ENCODE measurements at regions not wholly inside any gene's neighbourhood (a gene's known extent, or its start where the extent isn't known, plus 50 kb on each side); places are given as distances from the start of the nearest gene placed in this dataset.
"Not testable (repeated sequence)": the region's sequence is repeated elsewhere in the genome, so short reads cannot be mapped to it uniquely, and the experiment has no call there.

GRCh38 chr4:173698557-173699262 lies 168.7 kb upstream of the HAND2 start:
- no peak for DNase-seq (ENCODE audit: low spot score)

DNA sequence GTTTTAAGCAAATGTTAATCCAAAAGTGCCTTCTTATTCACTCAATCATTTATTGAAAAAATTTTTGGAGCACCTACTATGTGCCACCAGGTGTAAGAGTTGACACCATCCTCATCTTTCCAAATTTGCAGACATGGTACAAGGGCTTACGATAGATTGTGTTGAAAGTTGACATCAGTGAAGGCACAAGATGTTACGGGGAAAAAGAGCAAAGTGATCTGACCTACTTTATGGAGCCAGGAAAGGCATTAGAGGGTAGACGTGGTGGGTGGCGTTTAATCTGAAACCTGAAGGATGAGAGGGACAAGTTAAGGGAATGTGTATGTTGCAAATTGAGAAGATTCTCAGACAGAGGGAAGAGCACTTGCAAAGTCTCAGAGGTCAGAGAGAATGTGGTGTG lies 167.8 kb upstream of the HAND2 start:
- DNase-seq (ENCODE audit: low spot score) = no peak

- DNase-seq (ENCODE audit: low spot score) = no peak
Observed at GRCh38 chr4:173696551-173696950, 166.5 kb upstream of the HAND2 start.

- no peak for DNase-seq (ENCODE audit: low spot score)
Observed at GRCh38 chr4:173696011-173696410, 166.0 kb upstream of the HAND2 start.

- no peak for DNase-seq (ENCODE audit: low spot score)
Observed at GRCh38 chr4:173685831-173686210, 155.8 kb upstream of the HAND2 start.

GRCh38 chr4:173685165-173685830 lies 155.3 kb upstream of the HAND2 start:
- no peak for DNase-seq (ENCODE audit: low spot score)

GRCh38 chr4:173684223-173684622 lies 154.2 kb upstream of the HAND2 start:
- no peak for DNase-seq (ENCODE audit: low spot score)

DNA sequence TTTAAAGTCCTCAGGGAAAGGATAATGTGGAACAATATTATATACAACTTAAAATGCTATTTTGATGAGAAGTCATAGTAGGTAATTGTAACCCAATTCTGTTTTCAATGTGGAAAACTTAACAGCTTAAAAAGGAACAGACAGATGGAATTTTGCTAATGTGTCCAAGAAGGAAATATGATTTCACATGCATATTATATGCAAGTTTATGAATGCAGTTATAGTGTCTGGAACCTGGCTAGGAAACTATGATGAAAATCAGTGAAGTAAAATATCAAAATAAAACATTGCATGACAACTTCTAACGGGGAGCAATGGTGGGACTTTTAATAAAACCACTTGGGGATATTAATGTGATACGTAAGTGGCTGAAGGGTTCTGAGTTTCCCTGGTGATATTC lies 152.6 kb upstream of the HAND2 start:
- no peak for DNase-seq (ENCODE audit: low spot score)

DNA sequence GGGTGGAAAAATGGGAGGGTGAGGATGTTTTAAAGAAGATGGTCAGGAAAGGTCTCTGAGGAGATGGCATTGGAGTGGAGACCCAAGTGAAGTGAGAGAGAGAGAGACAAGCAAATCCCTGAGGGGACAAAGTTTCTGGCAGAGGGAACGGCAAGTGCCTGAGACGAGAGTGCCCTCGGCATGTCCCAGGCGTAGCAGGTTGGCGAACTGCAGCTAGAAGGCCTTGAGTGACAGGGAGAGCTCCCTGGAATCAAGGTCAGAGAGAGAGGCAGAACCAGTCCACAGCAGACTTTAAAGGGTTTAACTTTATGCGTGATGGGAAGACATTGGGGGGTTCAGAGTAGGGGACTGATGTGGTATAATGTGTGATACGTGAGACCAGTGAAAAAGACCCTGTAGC lies 150.2 kb upstream of the HAND2 start:
- no peak for DNase-seq (ENCODE audit: low spot score)

DNA sequence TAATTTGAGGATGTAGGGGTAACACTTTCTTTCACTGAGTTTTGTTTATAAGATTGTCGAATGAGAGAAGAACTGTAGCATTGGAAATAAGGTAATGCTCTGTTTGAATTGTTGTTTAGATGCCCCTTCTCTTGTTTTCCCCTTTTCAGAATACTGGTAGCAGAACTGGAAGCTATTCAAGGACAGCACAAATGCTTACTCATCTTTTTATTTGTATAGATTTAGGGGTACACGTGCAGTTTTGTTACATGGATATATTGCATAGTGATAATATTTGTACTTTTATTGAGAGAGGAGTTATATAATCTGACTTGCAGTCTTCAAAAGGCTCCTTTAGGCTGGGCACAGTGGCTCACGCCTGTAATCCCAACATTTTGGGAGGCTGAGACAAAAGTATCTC lies 145.4 kb upstream of the HAND2 start:
- no peak for DNase-seq (ENCODE audit: low spot score)

DNA sequence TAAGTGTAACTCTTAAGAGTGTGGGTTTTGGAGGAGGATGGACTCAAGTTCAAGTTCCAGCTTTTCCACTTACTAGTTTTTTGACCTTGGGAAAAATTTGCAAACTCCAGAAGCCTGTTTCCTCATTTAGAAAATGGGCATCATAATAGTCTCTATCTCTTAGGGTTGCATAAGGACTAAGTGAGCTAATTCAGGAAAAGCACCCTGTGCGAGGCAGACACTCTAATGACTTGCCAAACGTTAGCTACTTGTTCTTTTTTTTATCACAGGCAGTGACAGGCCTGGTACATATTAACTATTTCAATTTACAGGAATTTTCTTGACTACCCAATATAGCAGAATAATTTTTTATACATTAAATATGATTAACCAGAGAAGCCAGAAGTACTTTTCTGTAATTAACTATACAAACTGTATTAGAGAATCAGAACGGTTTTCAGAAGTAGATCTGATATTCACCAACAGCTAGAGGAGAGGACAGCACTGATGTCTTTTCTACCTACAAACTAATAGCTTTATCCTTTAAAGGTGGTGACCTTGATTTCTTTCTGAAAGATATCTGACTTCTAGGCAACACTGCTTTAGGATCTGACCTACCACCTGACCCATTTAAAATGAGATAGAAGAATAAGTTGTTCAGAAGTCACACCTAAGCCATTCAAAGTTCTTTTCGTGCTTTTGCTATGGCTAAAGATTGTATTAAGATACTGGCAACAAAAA lies 139.6 kb upstream of the HAND2 start:
- no peak for DNase-seq (ENCODE audit: low spot score)

- DNase-seq (ENCODE audit: low spot score) = no peak
Observed at GRCh38 chr4:173661001-173661400, 131.0 kb upstream of the HAND2 start.

- DNase-seq (ENCODE audit: low spot score) = no peak
Observed at GRCh38 chr4:173656898-173657297, 126.9 kb upstream of the HAND2 start.

GRCh38 chr4:173652283-173652931 lies 122.4 kb upstream of the HAND2 start:
- no peak for DNase-seq (ENCODE audit: low spot score)

DNA sequence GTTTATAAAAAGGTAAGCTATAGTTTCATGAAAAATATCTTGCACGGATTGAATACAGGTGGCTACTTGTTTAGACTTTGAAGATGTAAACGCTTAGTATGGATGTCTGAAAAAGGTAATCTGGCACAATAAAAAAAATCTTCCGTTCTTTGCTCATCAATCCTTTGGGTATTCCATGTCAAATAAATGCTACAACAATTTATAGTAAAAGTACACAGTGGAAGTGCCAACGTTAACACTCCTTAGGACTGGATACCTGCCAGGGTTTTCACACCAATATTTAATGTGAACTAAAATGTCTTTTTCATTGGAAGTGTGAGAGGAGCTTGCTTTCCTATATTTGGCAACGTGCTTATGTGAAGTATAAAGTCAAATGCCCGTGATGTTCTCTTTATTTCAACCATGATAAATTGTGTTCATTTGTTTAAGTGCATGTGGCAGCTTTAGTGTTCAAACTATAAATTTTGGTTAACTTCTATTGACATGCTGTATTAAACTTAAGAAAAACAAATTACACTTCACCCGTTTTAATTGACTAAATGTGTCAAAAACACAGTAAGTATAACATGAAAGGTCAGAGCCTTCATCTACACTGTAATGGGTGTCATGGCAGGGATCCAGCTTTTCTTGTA lies 121.7 kb upstream of the HAND2 start:
- no peak for DNase-seq (ENCODE audit: low spot score)

- no peak for DNase-seq (ENCODE audit: low spot score)
Observed at GRCh38 chr4:173647902-173648301, 117.9 kb upstream of the HAND2 start.

DNA sequence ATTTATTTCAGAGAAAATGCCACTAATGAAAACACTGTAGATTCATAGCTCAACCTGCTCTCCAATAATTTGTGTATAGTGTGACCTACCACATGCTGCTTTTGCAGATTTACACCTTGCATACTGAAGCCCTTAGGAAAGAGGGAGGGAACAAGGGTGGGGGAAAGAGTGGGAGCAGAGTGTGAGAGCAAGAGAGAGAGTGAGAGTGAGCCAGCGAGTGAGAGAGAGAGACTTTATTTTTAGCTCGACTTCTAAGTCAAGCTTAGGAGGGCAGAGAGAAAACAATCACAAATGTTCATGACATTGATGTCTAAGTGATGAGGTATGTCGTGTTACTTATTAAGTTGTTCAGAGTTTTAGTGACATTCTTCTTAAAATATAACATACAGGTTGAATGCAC lies 112.5 kb upstream of the HAND2 start:
- DNase-seq (ENCODE audit: low spot score) = no peak

- DNase-seq (ENCODE audit: low spot score) = no peak
Observed at GRCh38 chr4:173635395-173635794, 105.4 kb upstream of the HAND2 start.

GRCh38 chr4:173626277-173626676 lies 96.2 kb upstream of the HAND2 start:
- no peak for DNase-seq (ENCODE audit: low spot score)

- not testable (repeated sequence) for DNase-seq (ENCODE audit: low spot score)
Observed at GRCh38 chr4:173618648-173619047, 88.6 kb upstream of the HAND2 start.

- DNase-seq (ENCODE audit: low spot score) = no peak
Observed at GRCh38 chr4:173609158-173609557, 79.1 kb upstream of the HAND2 start.

GRCh38 chr4:173608632-173609031 lies 78.6 kb upstream of the HAND2 start:
- not testable (repeated sequence) for DNase-seq (ENCODE audit: low spot score)
